CD14-positive monocyte (primary cell): ENCODE measurements at regions not wholly inside any gene's neighbourhood (a gene's known extent, or its start where the extent isn't known, plus 50 kb on each side); places are given as distances from the start of the nearest gene placed in this dataset.

ENCODE experiments used
- DNase-seq, 3 donors: peaks; one replicate each; pipeline ENCODE4 v3.0.0-alpha.2; 2011 to 2022
- H2AFZ ChIP-seq: 2 replicates; pipeline ENCODE4 v1.6.0; 2012; ENCODE audit warnings: mild to moderate bottlenecking, low read depth, low read length, inconsistent platforms; ENCODE audit not compliant: insufficient read depth, poor library complexity, severe bottlenecking
- H3K27ac ChIP-seq, 2 donors: 1 replicate in 1 of 2; 2 replicates in 1 of 2; pipeline ENCODE4 v1.5.1; 2012 to 2013; ENCODE audit warnings: low read length in 2 of 2, control low read depth in 1 of 2, inconsistent platforms in 1 of 2, low read depth in 1 of 2, mild to moderate bottlenecking in 1 of 2
- H3K27me3 ChIP-seq, 2 donors: one replicate each; pipeline versions ENCODE4 v1.6.0 to v1.6.1; 2011 to 2013; ENCODE audit warnings: low read length in 2 of 2; ENCODE audit not compliant: control insufficient read depth in 2 of 2, insufficient read depth in 2 of 2
- H3K36me3 ChIP-seq, 2 donors: replicated peaks in 1 of 2; 1 replicate in 1 of 2; 2 replicates in 1 of 2; pipeline versions ENCODE4 v1.5.1 to v1.6.1; 2012 to 2013; ENCODE audit warnings: low read length in 2 of 2, control low read depth in 1 of 2, inconsistent platforms in 1 of 2, mild to moderate bottlenecking in 1 of 2; ENCODE audit not compliant: insufficient read depth in 2 of 2, control insufficient read depth in 1 of 2
- H3K4me1 ChIP-seq, 2 donors: 1 replicate in 1 of 2; 2 replicates in 1 of 2; pipeline versions ENCODE4 v1.5.1 to v1.6.1; 2012 to 2013; ENCODE audit warnings: low read length in 2 of 2, control low read depth in 1 of 2, inconsistent platforms in 1 of 2, mild to moderate bottlenecking in 1 of 2, moderate library complexity in 1 of 2; ENCODE audit not compliant: insufficient read depth in 2 of 2, control insufficient read depth in 1 of 2
- H3K4me2 ChIP-seq: replicated peaks from 2 replicates; pipeline ENCODE3; 2012; ENCODE audit warnings: low read length, moderate library complexity, mild to moderate bottlenecking; ENCODE audit not compliant: poor library complexity, severe bottlenecking; ENCODE audit errors: extremely low read depth
- H3K4me3 ChIP-seq, 3 experiments: fragments of 200-600 bp in 1 of 3; sonication (generic) in 1 of 3; replicated peaks in 1 of 3; 1 replicate in 2 of 3; 2 replicates in 1 of 3; pipeline ENCODE4 v1.5.1; 2011 to 2013; ENCODE audit warnings: low read length in 3 of 3, mild to moderate bottlenecking in 3 of 3, control low read depth in 2 of 3, low read depth in 2 of 3, inconsistent platforms in 1 of 3, moderate library complexity in 1 of 3
- H3K79me2 ChIP-seq: 2 replicates; pipeline ENCODE4 v1.6.0; 2012; ENCODE audit warnings: mild to moderate bottlenecking, control low read depth, inconsistent platforms, low read length, moderate library complexity; ENCODE audit not compliant: insufficient read depth
- H3K9ac ChIP-seq: 2 replicates; pipeline ENCODE4 v1.6.0; 2017; ENCODE audit warnings: low read length, mild to moderate bottlenecking; ENCODE audit not compliant: insufficient read depth, poor library complexity, severe bottlenecking
- H3K9me3 ChIP-seq, 2 donors: replicated peaks in 1 of 2; 1 replicate in 1 of 2; 2 replicates in 1 of 2; pipeline versions ENCODE4 v1.5.1 to v1.6.1; 2012 to 2013; ENCODE audit warnings: low read length in 2 of 2, control low read depth in 1 of 2; ENCODE audit not compliant: control insufficient read depth in 1 of 2, insufficient read depth in 1 of 2
- H4K20me1 ChIP-seq: 2 replicates; pipeline ENCODE4 v1.6.0; 2012; ENCODE audit warnings: mild to moderate bottlenecking, low read length, control low read depth, moderate library complexity; ENCODE audit not compliant: insufficient read depth
- H3K27ac Mint-ChIP-seq, 7 donors: one replicate each; pipeline ENCODE4 v1.8.0; 2020; ENCODE audit warnings: mild to moderate bottlenecking in 7 of 7, mixed read lengths in 7 of 7, moderate library complexity in 6 of 7, inconsistent platforms in 2 of 7
- H3K27me3 Mint-ChIP-seq, 3 donors: one replicate each; pipeline ENCODE4 v1.8.0; 2021 to 2022; ENCODE audit warnings: low read depth in 3 of 3, mild to moderate bottlenecking in 3 of 3, mixed read lengths in 3 of 3, moderate library complexity in 3 of 3, inconsistent platforms in 1 of 3
- H3K36me3 Mint-ChIP-seq, 2 donors: one replicate each; pipeline ENCODE4 v1.8.0; 2020; ENCODE audit warnings: mixed read lengths in 2 of 2, inconsistent platforms in 1 of 2, mild to moderate bottlenecking in 1 of 2
- H3K4me1 Mint-ChIP-seq: one replicate; pipeline ENCODE4 v1.8.0; 2020; ENCODE audit warnings: mild to moderate bottlenecking, mixed read lengths
- H3K4me3 Mint-ChIP-seq, 2 donors: one replicate each; pipeline ENCODE4 v1.8.0; 2020; ENCODE audit warnings: mild to moderate bottlenecking in 2 of 2, mixed read lengths in 2 of 2, moderate library complexity in 1 of 2
- H3K9me3 Mint-ChIP-seq, 7 donors: one replicate each; pipeline ENCODE4 v1.8.0; 2020 to 2022; ENCODE audit warnings: mixed read lengths in 7 of 7, mild to moderate bottlenecking in 6 of 7, moderate library complexity in 6 of 7, inconsistent platforms in 2 of 7
- WGBS: methylation state at CpG from one replicate; pipeline ENCODE4 v1.1.5; 2013; ENCODE audit warnings: missing lambda C conversion rate; ENCODE audit not compliant: insufficient coverage; 5-methylcytosine and 5-hydroxymethylcytosine counted together
- intact Hi-C, 2 donors: fragments of 100-400 bp; cut with micrococcal nuclease; formaldehyde crosslinking; loops; one replicate each; pipeline versions ENCODE4 v1.15.0 to v1.15.1; 2023
- TF ChIP-seq, protein P1 (sequence below): fragments of 200-600 bp; IDR thresholded peaks from one replicate; pipeline ENCODE4 v1.8.0; 2022; ENCODE audit warnings: antibody characterized with exemption, mild to moderate bottlenecking

DNA sequence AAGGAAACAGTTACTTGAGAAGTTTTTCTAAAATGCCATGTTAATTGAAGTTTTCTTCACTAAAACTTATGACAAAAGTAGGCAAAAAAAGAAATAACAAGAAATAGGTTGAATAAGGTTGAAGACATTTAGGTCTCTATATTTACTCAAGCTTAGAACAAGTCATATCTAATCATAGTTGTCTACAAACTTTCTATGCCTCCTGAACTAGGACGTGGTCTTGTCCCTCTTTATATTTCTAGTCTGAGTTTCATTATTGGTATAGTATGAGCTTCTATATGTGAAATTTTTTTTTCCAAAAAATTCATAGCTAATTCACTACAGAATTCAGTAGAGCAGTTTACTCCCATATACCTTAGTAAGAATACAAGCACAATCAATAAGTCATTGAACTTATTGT is 836.4 kb downstream of the SLITRK6 start:
- no peak for DNase-seq
- Mint-ChIP-seq H3K36me3 (no peaks in the 10 kb centered on the region), H3K4me1 (no peaks in the 10 kb centered on the region), H3K27ac (no peak overlapping the region), H3K27me3 (no peaks in the 10 kb centered on the region), H3K9me3 (peaks cover 4 to 13% (median 8%) of the 10 kb centered on the region in 7 donors), H3K4me3 (no peak overlapping the region)
- Histone ChIP-seq H3K9me3 (peaks cover 8 to 19% of the 10 kb centered on the region in 2 donors), H3K79me2 (no peaks in the 10 kb centered on the region), H3K27me3 (no peaks in the 10 kb centered on the region), H3K36me3 (no peaks in the 10 kb centered on the region), H4K20me1 (no peaks in the 10 kb centered on the region), H3K4me3 (no peak overlapping the region), H3K4me2 (no peak overlapping the region), H3K9ac (no peak overlapping the region), H2AFZ (no peak overlapping the region), H3K4me1 (no peaks in the 10 kb centered on the region), H3K27ac (no peak overlapping the region)
- intact Hi-C loops: no loop called here
- WGBS: no CpG with 5 or more reads among the region's 1 CpG
- TF ChIP-seq, protein P1, sequence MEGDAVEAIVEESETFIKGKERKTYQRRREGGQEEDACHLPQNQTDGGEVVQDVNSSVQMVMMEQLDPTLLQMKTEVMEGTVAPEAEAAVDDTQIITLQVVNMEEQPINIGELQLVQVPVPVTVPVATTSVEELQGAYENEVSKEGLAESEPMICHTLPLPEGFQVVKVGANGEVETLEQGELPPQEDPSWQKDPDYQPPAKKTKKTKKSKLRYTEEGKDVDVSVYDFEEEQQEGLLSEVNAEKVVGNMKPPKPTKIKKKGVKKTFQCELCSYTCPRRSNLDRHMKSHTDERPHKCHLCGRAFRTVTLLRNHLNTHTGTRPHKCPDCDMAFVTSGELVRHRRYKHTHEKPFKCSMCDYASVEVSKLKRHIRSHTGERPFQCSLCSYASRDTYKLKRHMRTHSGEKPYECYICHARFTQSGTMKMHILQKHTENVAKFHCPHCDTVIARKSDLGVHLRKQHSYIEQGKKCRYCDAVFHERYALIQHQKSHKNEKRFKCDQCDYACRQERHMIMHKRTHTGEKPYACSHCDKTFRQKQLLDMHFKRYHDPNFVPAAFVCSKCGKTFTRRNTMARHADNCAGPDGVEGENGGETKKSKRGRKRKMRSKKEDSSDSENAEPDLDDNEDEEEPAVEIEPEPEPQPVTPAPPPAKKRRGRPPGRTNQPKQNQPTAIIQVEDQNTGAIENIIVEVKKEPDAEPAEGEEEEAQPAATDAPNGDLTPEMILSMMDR: no peak

DNA sequence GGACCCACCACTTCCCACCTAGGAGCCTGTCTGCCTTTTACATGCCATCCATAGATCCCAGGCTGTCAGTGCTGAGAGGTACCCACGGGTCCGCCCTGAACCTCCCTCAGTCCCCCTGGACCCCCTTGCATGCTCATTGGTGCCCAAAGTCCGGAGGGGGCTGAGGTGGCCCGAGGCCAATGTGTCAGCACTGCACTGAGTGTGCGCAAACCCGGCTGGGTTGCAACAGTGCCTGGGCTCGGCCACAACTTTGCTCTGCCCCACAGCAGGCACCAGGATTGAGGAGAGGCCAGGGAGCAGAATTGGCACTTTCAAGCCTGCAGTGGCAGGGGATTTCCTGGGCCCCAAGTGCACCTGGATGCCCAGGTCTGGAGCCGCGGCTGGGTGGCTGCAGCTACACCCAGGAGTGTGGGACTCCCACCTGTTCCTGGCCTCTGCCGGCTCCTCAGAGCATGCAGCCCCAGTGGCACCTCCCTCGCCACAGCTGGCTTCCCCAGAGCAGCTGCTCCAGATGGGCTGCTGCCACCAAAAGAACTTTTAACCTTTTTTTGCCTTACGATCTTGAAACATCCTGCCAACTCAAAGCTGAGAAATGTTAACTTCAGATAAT is 837.0 kb downstream of the SLITRK6 start:
- intact Hi-C loops: no loop called here
- no peaks in the 10 kb centered on the region for H3K4me1 ChIP-seq
- no peak overlapping the region for H3K4me2 ChIP-seq

More for the DNA sequence above, 837.0 kb downstream of the SLITRK6 start:
- no peaks in the 10 kb centered on the region for H3K79me2 ChIP-seq
- Mint-ChIP-seq H3K27me3 (no peaks in the 10 kb centered on the region), H3K27ac (no peak overlapping the region), H3K9me3 (peaks cover 3 to 13% (median 8%) of the 10 kb centered on the region in 7 donors), H3K4me3 (no peak overlapping the region), H3K36me3 (no peaks in the 10 kb centered on the region), H3K4me1 (no peaks in the 10 kb centered on the region)
- H3K4me3 ChIP-seq: no peak overlapping the region
- no peaks in the 10 kb centered on the region for H3K27me3 ChIP-seq
- no peak overlapping the region for H3K9ac ChIP-seq
- TF ChIP-seq, protein P1: no peak
- no peak overlapping the region for H2AFZ ChIP-seq
- DNase-seq: no peak
- no peak overlapping the region for H3K27ac ChIP-seq
- no peaks in the 10 kb centered on the region for H3K36me3 ChIP-seq
- peaks cover 8 to 19% of the 10 kb centered on the region in 2 donors for H3K9me3 ChIP-seq
- WGBS: 82% methylated on average over 11 of the region's 12 CpGs
- H4K20me1 ChIP-seq: no peaks in the 10 kb centered on the region
